Astrocyte (in vitro differentiated cells and primary cell): ENCODE measurements at regions not wholly inside any gene's neighbourhood (a gene's known extent, or its start where the extent isn't known, plus 50 kb on each side); places are given as distances from the start of the nearest gene placed in this dataset.

Experiments used
- EZH2 ChIP-seq: IDR thresholded peaks from 2 replicates; pipeline ENCODE4 v1.6.1; 2012; ENCODE audit warnings: mild to moderate bottlenecking, low read length, inconsistent platforms; ENCODE audit not compliant: insufficient read depth
- TF ChIP-seq, protein P1 (sequence below): IDR thresholded peaks from 2 replicates; pipeline ENCODE4 v1.5.1; 2011; ENCODE audit warnings: low read depth, mild to moderate bottlenecking, inconsistent platforms, low read length, moderate library complexity; ENCODE audit not compliant: insufficient read depth

GRCh38 chr17:71407981-71408380 lies 712.8 kb upstream of the SOX9 start:
- TF ChIP-seq, protein P1, sequence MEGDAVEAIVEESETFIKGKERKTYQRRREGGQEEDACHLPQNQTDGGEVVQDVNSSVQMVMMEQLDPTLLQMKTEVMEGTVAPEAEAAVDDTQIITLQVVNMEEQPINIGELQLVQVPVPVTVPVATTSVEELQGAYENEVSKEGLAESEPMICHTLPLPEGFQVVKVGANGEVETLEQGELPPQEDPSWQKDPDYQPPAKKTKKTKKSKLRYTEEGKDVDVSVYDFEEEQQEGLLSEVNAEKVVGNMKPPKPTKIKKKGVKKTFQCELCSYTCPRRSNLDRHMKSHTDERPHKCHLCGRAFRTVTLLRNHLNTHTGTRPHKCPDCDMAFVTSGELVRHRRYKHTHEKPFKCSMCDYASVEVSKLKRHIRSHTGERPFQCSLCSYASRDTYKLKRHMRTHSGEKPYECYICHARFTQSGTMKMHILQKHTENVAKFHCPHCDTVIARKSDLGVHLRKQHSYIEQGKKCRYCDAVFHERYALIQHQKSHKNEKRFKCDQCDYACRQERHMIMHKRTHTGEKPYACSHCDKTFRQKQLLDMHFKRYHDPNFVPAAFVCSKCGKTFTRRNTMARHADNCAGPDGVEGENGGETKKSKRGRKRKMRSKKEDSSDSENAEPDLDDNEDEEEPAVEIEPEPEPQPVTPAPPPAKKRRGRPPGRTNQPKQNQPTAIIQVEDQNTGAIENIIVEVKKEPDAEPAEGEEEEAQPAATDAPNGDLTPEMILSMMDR, result no peak
- no peak for TF ChIP-seq EZH2
